ENCODE measurements at regions not wholly inside any gene's neighbourhood (a gene's known extent, or its start where the extent isn't known, plus 50 kb on each side); places are given as distances from the start of the nearest gene placed in this dataset.

DNA sequence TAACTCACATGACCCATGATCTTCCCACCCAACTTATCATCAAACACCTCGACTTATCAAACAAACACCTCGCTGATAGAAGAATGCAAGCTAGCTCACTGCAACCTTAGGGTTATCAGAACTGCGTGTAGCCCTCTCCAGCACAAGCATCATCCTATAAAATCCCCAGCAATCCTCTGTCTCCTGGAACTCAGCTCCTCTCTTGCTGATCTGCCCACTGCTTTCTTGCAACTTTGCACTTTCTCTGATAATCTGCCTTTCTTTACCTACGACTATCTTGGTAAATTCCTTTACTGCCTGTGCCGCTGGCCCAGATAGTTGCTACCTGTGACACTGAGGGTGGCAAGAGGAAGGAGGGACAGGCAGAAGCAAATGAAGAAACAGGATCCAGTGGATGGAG, 210.9 kb downstream of the ACTR3B start:
- Histone ChIP-seq H3K9ac (ENCODE audit: low read length) (no peak overlapping the region), H3K27ac (ENCODE audit: low read length) (no peak overlapping the region), H3K27me3 (ENCODE audit: low read depth, low read length) (peaks cover 6% of the 10 kb centered on the region; the same call in 1 of the 2 replicates), H2AFZ (ENCODE audit: low read depth, low read length) (no peak overlapping the region), H3K4me2 (ENCODE audit: low read length) (no peak overlapping the region), H3K9me3 (ENCODE audit: insufficient read depth, low read length) (no peaks in the 10 kb centered on the region), H3K79me2 (ENCODE audit: low read length) (no peaks in the 10 kb centered on the region), H4K20me1 (ENCODE audit: insufficient read depth, low read length) (no peaks in the 10 kb centered on the region), H3K4me1 (ENCODE audit: low read length) (no peaks in the 10 kb centered on the region), H3K4me3 (ENCODE audit: low read length) (no peak overlapping the region), H3K36me3 (replicated peaks; ENCODE audit: low read depth, low read length) (no peaks in the 10 kb centered on the region)
- TF ChIP-seq, protein P1, sequence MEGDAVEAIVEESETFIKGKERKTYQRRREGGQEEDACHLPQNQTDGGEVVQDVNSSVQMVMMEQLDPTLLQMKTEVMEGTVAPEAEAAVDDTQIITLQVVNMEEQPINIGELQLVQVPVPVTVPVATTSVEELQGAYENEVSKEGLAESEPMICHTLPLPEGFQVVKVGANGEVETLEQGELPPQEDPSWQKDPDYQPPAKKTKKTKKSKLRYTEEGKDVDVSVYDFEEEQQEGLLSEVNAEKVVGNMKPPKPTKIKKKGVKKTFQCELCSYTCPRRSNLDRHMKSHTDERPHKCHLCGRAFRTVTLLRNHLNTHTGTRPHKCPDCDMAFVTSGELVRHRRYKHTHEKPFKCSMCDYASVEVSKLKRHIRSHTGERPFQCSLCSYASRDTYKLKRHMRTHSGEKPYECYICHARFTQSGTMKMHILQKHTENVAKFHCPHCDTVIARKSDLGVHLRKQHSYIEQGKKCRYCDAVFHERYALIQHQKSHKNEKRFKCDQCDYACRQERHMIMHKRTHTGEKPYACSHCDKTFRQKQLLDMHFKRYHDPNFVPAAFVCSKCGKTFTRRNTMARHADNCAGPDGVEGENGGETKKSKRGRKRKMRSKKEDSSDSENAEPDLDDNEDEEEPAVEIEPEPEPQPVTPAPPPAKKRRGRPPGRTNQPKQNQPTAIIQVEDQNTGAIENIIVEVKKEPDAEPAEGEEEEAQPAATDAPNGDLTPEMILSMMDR (IDR thresholded peaks at IDR 0.05; ENCODE audit: low read depth, low read length) = no peak
- TF ChIP-seq EZH2phosphoT487 (IDR thresholded peaks at IDR 0.05; ENCODE audit: low read depth) = no peak

DNA sequence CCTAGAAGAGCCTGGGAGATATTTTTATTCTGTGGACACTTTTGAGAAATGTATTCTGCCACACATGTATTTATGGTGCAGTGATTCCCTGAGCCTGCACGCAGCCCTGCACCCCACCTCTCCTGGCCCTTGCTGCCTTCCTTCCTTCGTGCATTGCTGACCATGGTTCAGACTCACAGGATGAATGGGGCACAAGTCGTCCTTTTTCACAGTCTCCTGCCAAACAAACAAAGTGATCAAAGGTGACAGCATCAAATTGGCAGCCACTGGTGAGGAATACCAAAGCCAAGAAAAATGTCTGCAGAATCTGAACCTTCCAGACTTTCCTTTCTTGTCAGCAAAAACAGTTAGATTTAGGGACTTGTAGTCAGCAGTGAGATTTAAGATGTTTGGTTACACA, 215.0 kb downstream of the ACTR3B start:
- Histone ChIP-seq H4K20me1 (ENCODE audit: insufficient read depth, low read length) (no peaks in the 10 kb centered on the region), H3K4me1 (ENCODE audit: low read length) (no peaks in the 10 kb centered on the region), H3K4me3 (ENCODE audit: low read length) (no peak overlapping the region), H3K36me3 (replicated peaks; ENCODE audit: low read depth, low read length) (no peaks in the 10 kb centered on the region), H3K4me2 (ENCODE audit: low read length) (no peak overlapping the region), H3K27ac (ENCODE audit: low read length) (no peak overlapping the region), H3K79me2 (ENCODE audit: low read length) (no peaks in the 10 kb centered on the region), H3K9me3 (ENCODE audit: insufficient read depth, low read length) (no peaks in the 10 kb centered on the region), H2AFZ (ENCODE audit: low read depth, low read length) (no peak overlapping the region), H3K27me3 (ENCODE audit: low read depth, low read length) (peaks cover 9% of the 10 kb centered on the region; the same call in 1 of the 2 replicates), H3K9ac (ENCODE audit: low read length) (no peak overlapping the region)
- TF ChIP-seq, protein P1 (IDR thresholded peaks at IDR 0.05; ENCODE audit: low read depth, low read length) = no peak
- no peak for TF ChIP-seq EZH2phosphoT487 (IDR thresholded peaks at IDR 0.05; ENCODE audit: low read depth)

DNA sequence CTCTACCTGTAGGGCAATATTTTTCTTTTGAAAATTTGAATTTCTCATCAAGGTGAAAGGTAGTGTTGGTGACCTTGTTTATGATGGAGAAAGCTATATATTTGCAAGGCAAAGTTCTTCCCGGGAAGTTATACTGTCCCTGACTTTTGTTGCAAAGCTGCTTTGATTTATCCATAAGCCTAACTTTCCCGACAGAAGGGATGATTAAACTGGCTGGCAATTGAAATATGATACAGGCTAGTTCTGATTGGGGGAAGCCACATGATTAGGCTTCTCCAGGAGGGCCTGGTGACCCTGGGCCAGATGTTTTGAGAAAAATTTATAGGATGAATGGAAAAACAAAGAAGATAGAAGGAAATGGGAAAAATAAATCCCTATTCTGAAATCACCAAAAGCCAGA, 215.5 kb downstream of the ACTR3B start:
- H4K20me1 ChIP-seq (ENCODE audit: insufficient read depth, low read length) = no peaks in the 10 kb centered on the region
- no peak overlapping the region for H3K27ac ChIP-seq (ENCODE audit: low read length)
- H3K9ac ChIP-seq (ENCODE audit: low read length) = no peak overlapping the region
- H3K9me3 ChIP-seq (ENCODE audit: insufficient read depth, low read length) = no peaks in the 10 kb centered on the region
- no peak overlapping the region for H2AFZ ChIP-seq (ENCODE audit: low read depth, low read length)
- no peak overlapping the region for H3K4me2 ChIP-seq (ENCODE audit: low read length)
- no peaks in the 10 kb centered on the region for H3K4me1 ChIP-seq (ENCODE audit: low read length)
- no peaks in the 10 kb centered on the region for H3K79me2 ChIP-seq (ENCODE audit: low read length)
- no peak overlapping the region for H3K4me3 ChIP-seq (ENCODE audit: low read length)
- TF ChIP-seq EZH2phosphoT487 (IDR thresholded peaks at IDR 0.05; ENCODE audit: low read depth) = no peak
- TF ChIP-seq, protein P1 (IDR thresholded peaks at IDR 0.05; ENCODE audit: low read depth, low read length) = no peak
- H3K36me3 ChIP-seq (replicated peaks; ENCODE audit: low read depth, low read length) = no peaks in the 10 kb centered on the region
- peaks cover 14% of the 10 kb centered on the region; the same call in 1 of the 2 replicates for H3K27me3 ChIP-seq (ENCODE audit: low read depth, low read length)

DNA sequence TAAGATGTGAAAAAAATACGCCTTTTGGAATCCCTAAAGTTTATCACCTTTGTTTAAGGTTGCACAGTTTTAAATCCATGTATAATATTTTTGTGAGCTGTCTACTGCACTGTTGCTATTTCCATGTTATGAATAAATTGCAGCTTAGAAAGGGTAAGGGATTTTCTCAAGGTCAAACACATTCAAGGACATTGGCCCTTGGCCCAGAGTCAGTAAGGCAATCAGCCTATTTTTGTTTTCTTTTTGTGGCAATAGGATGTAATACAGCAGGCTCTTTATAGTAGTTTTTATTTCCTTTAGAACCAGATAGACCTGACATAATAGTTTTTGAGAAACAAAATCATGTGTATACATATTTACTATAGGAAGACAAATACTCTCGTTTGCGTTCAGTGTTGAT, 219.8 kb downstream of the ACTR3B start:
- Histone ChIP-seq H3K27me3 (ENCODE audit: low read depth, low read length) (peaks cover 18% of the 10 kb centered on the region; the same call in 1 of the 2 replicates), H3K36me3 (replicated peaks; ENCODE audit: low read depth, low read length) (no peaks in the 10 kb centered on the region), H3K79me2 (ENCODE audit: low read length) (no peaks in the 10 kb centered on the region), H4K20me1 (ENCODE audit: insufficient read depth, low read length) (no peaks in the 10 kb centered on the region), H3K9me3 (ENCODE audit: insufficient read depth, low read length) (no peaks in the 10 kb centered on the region), H2AFZ (ENCODE audit: low read depth, low read length) (no peak overlapping the region), H3K4me1 (ENCODE audit: low read length) (no peaks in the 10 kb centered on the region), H3K4me3 (ENCODE audit: low read length) (no peak overlapping the region), H3K9ac (ENCODE audit: low read length) (no peak overlapping the region), H3K27ac (ENCODE audit: low read length) (no peak overlapping the region), H3K4me2 (ENCODE audit: low read length) (no peak overlapping the region)
- TF ChIP-seq, protein P1 (IDR thresholded peaks at IDR 0.05; ENCODE audit: low read depth, low read length) = no peak
- no peak for TF ChIP-seq EZH2phosphoT487 (IDR thresholded peaks at IDR 0.05; ENCODE audit: low read depth)
